HepG2 (cell line): ENCODE measurements at regions not wholly inside any gene's neighbourhood (a gene's known extent, or its start where the extent isn't known, plus 50 kb on each side); places are given as distances from the start of the nearest gene placed in this dataset.
"Not testable (repeated sequence)": the region's sequence is repeated elsewhere in the genome, so short reads cannot be mapped to it uniquely, and the experiment has no call there.

ENCODE experiments used
- ARNT ChIP-seq: fragments of 450-650 bp; IDR thresholded peaks from 2 replicates; pipeline ENCODE4 v1.6.1; 2017
- CTCF ChIP-seq: sonication (generic); formaldehyde crosslinking; IDR thresholded peaks from 2 replicates; pipeline ENCODE4 v1.5.0; 2020; ENCODE audit warnings: mild to moderate bottlenecking, missing genetic modification reagents, moderate library complexity
- ELF1 ChIP-seq: sonication (generic); formaldehyde crosslinking; IDR thresholded peaks from 2 replicates; pipeline ENCODE4 v1.4.0; 2020; ENCODE audit warnings: missing genetic modification reagents
- EZH2 ChIP-seq: conservative IDR thresholded peaks from 2 replicates; pipeline ENCODE4 v1.6.1; 2012; ENCODE audit warnings: mild to moderate bottlenecking, low read depth, low read length, moderate library complexity
- GABPA ChIP-seq, 2 experiments: IDR thresholded peaks; 2 replicates each; pipeline ENCODE4 v1.6.1; 2011 to 2016; ENCODE audit warnings: low read depth in 2 of 2, low read length in 1 of 2, missing biosample characterization in 1 of 2, missing genetic modification characterization in 1 of 2
- HDAC6 ChIP-seq: fragments of 200-600 bp; sonication (generic); IDR thresholded peaks from 2 replicates; pipeline ENCODE4 v1.7.0; 2017; ENCODE audit warnings: mild to moderate bottlenecking, antibody characterized with exemption, low read length, low read depth
- KLF16 ChIP-seq, 2 experiments: sonication (generic) in 1 of 2; formaldehyde crosslinking in 1 of 2; IDR thresholded peaks; 2 replicates each; pipeline versions ENCODE4 v1.6.1 to v1.8.0; 2016 to 2023; ENCODE audit warnings: missing genetic modification reagents in 2 of 2, missing compliant biosample characterization in 1 of 2
- PAXIP1 ChIP-seq: sonication (generic); formaldehyde crosslinking; conservative IDR thresholded peaks from 2 replicates; pipeline ENCODE4 v1.4.0; 2020; ENCODE audit warnings: mild to moderate bottlenecking, missing genetic modification reagents, moderate library complexity
- POLR2A ChIP-seq, 2 experiments: IDR thresholded peaks; 2 replicates each; pipeline ENCODE4 v1.6.1; 2011; ENCODE audit warnings: low read depth in 2 of 2, low read length in 2 of 2, mild to moderate bottlenecking in 1 of 2, moderate library complexity in 1 of 2; ENCODE audit not compliant: insufficient read depth in 1 of 2
- POLR2AphosphoS5 ChIP-seq: IDR thresholded peaks from 2 replicates; pipeline ENCODE4 v1.6.1; 2012; ENCODE audit warnings: low read depth, low read length
- SIN3A ChIP-seq: IDR thresholded peaks from 2 replicates; pipeline ENCODE4 v1.6.1; 2011; ENCODE audit warnings: low read depth, mild to moderate bottlenecking, control low read depth, low read length, borderline replicate concordance

GRCh38 chr15:75783566-75783965 lies 59.7 kb upstream of the UBE2Q2 start:
- TF ChIP-seq POLR2A (IDR thresholded peaks at IDR 0.05; ENCODE audit: insufficient read depth in 1 of 2, low read depth in 2 of 2, low read length in 2 of 2); CTCF (CRISPR knock-in tag); GABPA (IDR thresholded peaks at IDR 0.05; ENCODE audit: low read depth, low read length); GABPA (CRISPR knock-in tag; IDR thresholded peaks at IDR 0.05; ENCODE audit: low read depth); ARNT; PAXIP1 (CRISPR knock-in tag); POLR2AphosphoS5; ELF1; EZH2; SIN3A; KLF16 (CRISPR knock-in tag; IDR thresholded peaks at IDR 0.05); HDAC6: not testable (repeated sequence)
